HCT116 (cell line): ENCODE measurements at regions not wholly inside any gene's neighbourhood (a gene's known extent, or its start where the extent isn't known, plus 50 kb on each side); places are given as distances from the start of the nearest gene placed in this dataset.

ENCODE experiments used
- ATAC-seq: fragments of 200-7000 bp; cut with Tn5 transposase; 2 replicates; pipeline ENCODE4 v1.9.1; 2020; ENCODE audit warnings: mild to moderate bottlenecking, moderate library complexity
- BruUV-seq: library from RNA; stranded (reverse); fragments of 400-500 nt; replicated peaks from 2 replicates; lab custom pipeline; 2021; lab: Mats Ljungman, UMichigan
- CTCF ChIA-PET: fragments of 300-600 bp; sonication (Branson Sonifier 250); formaldehyde crosslinking; loops from one replicate; lab custom pipeline; 2021; ENCODE audit warnings: antibody characterized with exemption; lab: Charles Lee
- POLR2A ChIA-PET: fragments of 300-600, 350-600 bp; sonication (Branson Sonifier 250); formaldehyde crosslinking; loops from one replicate; lab custom pipeline; 2021; ENCODE audit warnings: antibody characterized with exemption; lab: Charles Lee
- RAD21 ChIA-PET, 2 experiments: fragments of 300-600 bp; sonication (Branson Sonifier 250); formaldehyde crosslinking; loops; one replicate each; lab custom pipeline; 2023; ENCODE audit warnings: low total read pairs in 2 of 2; ENCODE audit not compliant: uncharacterized antibody in 2 of 2, unreplicated experiment in 2 of 2, low non-redundant PET in 1 of 2; lab: Charles Lee
- DNase-seq: peaks from one replicate; pipeline ENCODE4 v3.0.0-alpha.2; 2010; ENCODE audit warnings: low read depth, low spot score
- H2AFZ ChIP-seq: fragments of 200-600 bp; shearing (Covaris generic), sonication (generic); 2 replicates; pipeline ENCODE4 v1.6.1; 2017; ENCODE audit warnings: low read depth, mixed run types, mixed read lengths, antibody characterized with exemption, low read length; ENCODE audit not compliant: poor library complexity, severe bottlenecking
- H3K27ac ChIP-seq: 2 replicates; pipeline ENCODE4 v1.5.1; 2012; ENCODE audit warnings: low read depth, low read length
- H3K27me3 ChIP-seq: fragments of 200-600 bp; sonication (generic); 2 replicates; pipeline ENCODE4 v1.6.1; 2016; ENCODE audit warnings: mixed run types, low read length, mixed read lengths; ENCODE audit not compliant: insufficient read depth
- H3K36me3 ChIP-seq, 2 experiments: fragments of 200-500 bp in 1 of 2; fragments of 200-600 bp in 1 of 2; sonication (Bioruptor generic) in 1 of 2; sonication (generic) in 1 of 2; 2 replicates each; pipeline versions ENCODE4 v1.5.1 to v1.6.1; 2014 to 2016; ENCODE audit warnings: low read length in 2 of 2, inconsistent platforms in 1 of 2, mixed read lengths in 1 of 2, mixed run types in 1 of 2; ENCODE audit not compliant: insufficient read depth in 2 of 2, control insufficient read depth in 1 of 2
- H3K4me1 ChIP-seq, 2 experiments: fragments of 200-600 bp in 1 of 2; sonication (generic) in 1 of 2; 2 replicates each; pipeline versions ENCODE4 v1.5.1 to v1.6.1; 2012 to 2017; ENCODE audit warnings: low read length in 2 of 2, inconsistent platforms in 1 of 2, mild to moderate bottlenecking in 1 of 2, mixed read lengths in 1 of 2, mixed run types in 1 of 2, moderate library complexity in 1 of 2; ENCODE audit not compliant: insufficient read depth in 2 of 2, control insufficient read depth in 1 of 2
- H3K4me2 ChIP-seq: fragments of 200-600 bp; sonication (generic); 2 replicates; pipeline ENCODE4 v1.6.1; 2017; ENCODE audit warnings: mixed run types, low read length, mixed read lengths
- H3K4me3 ChIP-seq, 2 experiments: fragments of 200-600 bp in 1 of 2; sonication (generic) in 1 of 2; replicated peaks in 1 of 2; 2 replicates each; pipeline ENCODE4 v1.5.1; 2011 to 2016; ENCODE audit warnings: low read length in 2 of 2, control low read depth in 1 of 2, low read depth in 1 of 2, mild to moderate bottlenecking in 1 of 2, mixed read lengths in 1 of 2, mixed run types in 1 of 2
- H3K79me2 ChIP-seq: fragments of 200-600 bp; sonication (generic); 2 replicates; pipeline ENCODE4 v1.6.1; 2017; ENCODE audit warnings: mild to moderate bottlenecking, mixed run types, low read length, moderate library complexity, mixed read lengths; ENCODE audit not compliant: insufficient read depth
- H3K9ac ChIP-seq: fragments of 200-600 bp; sonication (generic); 2 replicates; pipeline ENCODE4 v1.6.1; 2016; ENCODE audit warnings: low read length, mixed read lengths
- H3K9me2 ChIP-seq: fragments of 200-600 bp; sonication (generic), shearing (Covaris generic); 2 replicates; pipeline ENCODE4 v1.6.1; 2017; ENCODE audit warnings: mixed run types, mild to moderate bottlenecking, moderate library complexity; ENCODE audit not compliant: insufficient read depth
- H3K9me3 ChIP-seq, 2 experiments: fragments of 200-500 bp in 1 of 2; fragments of 200-600 bp in 1 of 2; sonication (Bioruptor generic) in 1 of 2; sonication (generic) in 1 of 2; 2 replicates each; pipeline ENCODE4 v1.6.1; 2014 to 2017; ENCODE audit warnings: low read length in 2 of 2, mixed read lengths in 2 of 2, inconsistent platforms in 1 of 2, low read depth in 1 of 2, mild to moderate bottlenecking in 1 of 2, mixed run types in 1 of 2, moderate library complexity in 1 of 2; ENCODE audit not compliant: control insufficient read depth in 1 of 2, insufficient read depth in 1 of 2
- H4K20me1 ChIP-seq: fragments of 200-600 bp; sonication (generic), shearing (Covaris generic); 2 replicates; pipeline ENCODE4 v1.6.1; 2017; ENCODE audit warnings: mixed run types, mild to moderate bottlenecking, moderate library complexity; ENCODE audit not compliant: insufficient read depth
- EGR1 ChIP-seq: IDR thresholded peaks from 2 replicates; pipeline ENCODE4 v1.6.1; 2012; ENCODE audit warnings: low read depth
- ELF1 ChIP-seq: IDR thresholded peaks from 2 replicates; pipeline ENCODE4 v1.6.1; 2012; ENCODE audit warnings: low read depth, borderline replicate concordance
- EZH2 ChIP-seq: fragments of 200-600 bp; sonication (generic); IDR thresholded peaks from 2 replicates; pipeline ENCODE4 v1.6.1; 2017; ENCODE audit warnings: antibody characterized with exemption, mixed run types
- EZH2phosphoT487 ChIP-seq: fragments of 200-600 bp; IDR thresholded peaks from 2 replicates; pipeline ENCODE4 v1.6.1; 2018; ENCODE audit warnings: antibody characterized with exemption, borderline replicate concordance
- JUND ChIP-seq: IDR thresholded peaks from 2 replicates; pipeline ENCODE4 v1.6.1; 2012
- POLR2A ChIP-seq: IDR thresholded peaks from 2 replicates; pipeline ENCODE4 v1.7.0; 2011; ENCODE audit warnings: borderline replicate concordance; ENCODE audit not compliant: insufficient read depth, insufficient read length; ENCODE audit errors: extremely low read depth
- SIN3A ChIP-seq: IDR thresholded peaks from 2 replicates; pipeline ENCODE4 v1.6.1; 2012; ENCODE audit warnings: low read depth
- SP1 ChIP-seq: IDR thresholded peaks from 2 replicates; pipeline ENCODE4 v1.6.1; 2012; ENCODE audit warnings: low read depth
- SRF ChIP-seq: IDR thresholded peaks from 2 replicates; pipeline ENCODE4 v1.6.1; 2012; ENCODE audit warnings: low read depth
- TCF7L2 ChIP-seq: IDR thresholded peaks from 2 replicates; pipeline ENCODE4 v1.7.0; 2011; ENCODE audit warnings: borderline replicate concordance, inconsistent platforms; ENCODE audit not compliant: insufficient read depth, insufficient read length; ENCODE audit errors: extremely low read depth
- ZFX ChIP-seq: fragments of 450-650 bp; IDR thresholded peaks from 2 replicates; pipeline ENCODE4 v1.6.1; 2017
- intact Hi-C: fragments of 100-400 bp; cut with micrococcal nuclease; formaldehyde crosslinking; loops from 2 replicates; pipeline ENCODE4 v1.10.0; 2022
- TF ChIP-seq, protein P1 (sequence below): IDR thresholded peaks from 2 replicates; pipeline ENCODE4 v1.6.1; 2012
- TF ChIP-seq, protein P2 (sequence below), 3 experiments: fragments of 200-600 bp in 1 of 3; sonication (generic) in 1 of 3; IDR thresholded peaks in 2 of 3; conservative IDR thresholded peaks in 1 of 3; 2 replicates each; pipeline ENCODE4 v1.5.1; 2012 to 2017; ENCODE audit warnings: low read depth in 2 of 3, low read length in 2 of 3, antibody characterized with exemption in 1 of 3, borderline replicate concordance in 1 of 3, control low read depth in 1 of 3, mild to moderate bottlenecking in 1 of 3, mixed read lengths in 1 of 3, mixed run types in 1 of 3, moderate library complexity in 1 of 3; ENCODE audit not compliant: insufficient read depth in 1 of 3
- TF ChIP-seq, protein P3 (sequence below): IDR thresholded peaks from 2 replicates; pipeline ENCODE4 v1.6.1; 2012
- TF ChIP-seq, protein P4 (sequence below): IDR thresholded peaks from 2 replicates; pipeline ENCODE4 v1.6.1; 2012; ENCODE audit warnings: low read depth

GRCh38 chr10:20672741-20673140 is 224.4 kb downstream of the NEBL start:
- Histone ChIP-seq H3K4me3 (no peak overlapping the region), H3K27me3 (no peaks in the 10 kb centered on the region), H3K9me2 (no peaks in the 10 kb centered on the region), H3K4me1 (no peaks in the 10 kb centered on the region), H4K20me1 (no peaks in the 10 kb centered on the region)
- RAD21 ChIA-PET: no interaction called here
- CTCF ChIA-PET: no interaction called here
- TF ChIP-seq ZFX (no peak), EZH2 (no peak), EGR1 (no peak), JUND (no peak), SIN3A (no peak), TCF7L2 (no peak), POLR2A (no peak), EZH2phosphoT487 (no peak), ELF1 (no peak), SRF (no peak), SP1 (no peak)
- TF ChIP-seq, protein P1, sequence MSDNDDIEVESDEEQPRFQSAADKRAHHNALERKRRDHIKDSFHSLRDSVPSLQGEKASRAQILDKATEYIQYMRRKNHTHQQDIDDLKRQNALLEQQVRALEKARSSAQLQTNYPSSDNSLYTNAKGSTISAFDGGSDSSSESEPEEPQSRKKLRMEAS: no peak
- TF ChIP-seq, protein P2, sequence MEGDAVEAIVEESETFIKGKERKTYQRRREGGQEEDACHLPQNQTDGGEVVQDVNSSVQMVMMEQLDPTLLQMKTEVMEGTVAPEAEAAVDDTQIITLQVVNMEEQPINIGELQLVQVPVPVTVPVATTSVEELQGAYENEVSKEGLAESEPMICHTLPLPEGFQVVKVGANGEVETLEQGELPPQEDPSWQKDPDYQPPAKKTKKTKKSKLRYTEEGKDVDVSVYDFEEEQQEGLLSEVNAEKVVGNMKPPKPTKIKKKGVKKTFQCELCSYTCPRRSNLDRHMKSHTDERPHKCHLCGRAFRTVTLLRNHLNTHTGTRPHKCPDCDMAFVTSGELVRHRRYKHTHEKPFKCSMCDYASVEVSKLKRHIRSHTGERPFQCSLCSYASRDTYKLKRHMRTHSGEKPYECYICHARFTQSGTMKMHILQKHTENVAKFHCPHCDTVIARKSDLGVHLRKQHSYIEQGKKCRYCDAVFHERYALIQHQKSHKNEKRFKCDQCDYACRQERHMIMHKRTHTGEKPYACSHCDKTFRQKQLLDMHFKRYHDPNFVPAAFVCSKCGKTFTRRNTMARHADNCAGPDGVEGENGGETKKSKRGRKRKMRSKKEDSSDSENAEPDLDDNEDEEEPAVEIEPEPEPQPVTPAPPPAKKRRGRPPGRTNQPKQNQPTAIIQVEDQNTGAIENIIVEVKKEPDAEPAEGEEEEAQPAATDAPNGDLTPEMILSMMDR (IDR thresholded peaks at IDR 0.05 in 2 of 3, conservative IDR thresholded peaks at IDR 0.05 in 1 of 3; ENCODE audit: borderline replicate concordance in 1 of 3, insufficient read depth in 1 of 3, low read depth in 2 of 3, low read length in 2 of 3): no peak
- TF ChIP-seq, protein P3, sequence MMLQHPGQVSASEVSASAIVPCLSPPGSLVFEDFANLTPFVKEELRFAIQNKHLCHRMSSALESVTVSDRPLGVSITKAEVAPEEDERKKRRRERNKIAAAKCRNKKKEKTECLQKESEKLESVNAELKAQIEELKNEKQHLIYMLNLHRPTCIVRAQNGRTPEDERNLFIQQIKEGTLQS: no peak
- TF ChIP-seq, protein P4, sequence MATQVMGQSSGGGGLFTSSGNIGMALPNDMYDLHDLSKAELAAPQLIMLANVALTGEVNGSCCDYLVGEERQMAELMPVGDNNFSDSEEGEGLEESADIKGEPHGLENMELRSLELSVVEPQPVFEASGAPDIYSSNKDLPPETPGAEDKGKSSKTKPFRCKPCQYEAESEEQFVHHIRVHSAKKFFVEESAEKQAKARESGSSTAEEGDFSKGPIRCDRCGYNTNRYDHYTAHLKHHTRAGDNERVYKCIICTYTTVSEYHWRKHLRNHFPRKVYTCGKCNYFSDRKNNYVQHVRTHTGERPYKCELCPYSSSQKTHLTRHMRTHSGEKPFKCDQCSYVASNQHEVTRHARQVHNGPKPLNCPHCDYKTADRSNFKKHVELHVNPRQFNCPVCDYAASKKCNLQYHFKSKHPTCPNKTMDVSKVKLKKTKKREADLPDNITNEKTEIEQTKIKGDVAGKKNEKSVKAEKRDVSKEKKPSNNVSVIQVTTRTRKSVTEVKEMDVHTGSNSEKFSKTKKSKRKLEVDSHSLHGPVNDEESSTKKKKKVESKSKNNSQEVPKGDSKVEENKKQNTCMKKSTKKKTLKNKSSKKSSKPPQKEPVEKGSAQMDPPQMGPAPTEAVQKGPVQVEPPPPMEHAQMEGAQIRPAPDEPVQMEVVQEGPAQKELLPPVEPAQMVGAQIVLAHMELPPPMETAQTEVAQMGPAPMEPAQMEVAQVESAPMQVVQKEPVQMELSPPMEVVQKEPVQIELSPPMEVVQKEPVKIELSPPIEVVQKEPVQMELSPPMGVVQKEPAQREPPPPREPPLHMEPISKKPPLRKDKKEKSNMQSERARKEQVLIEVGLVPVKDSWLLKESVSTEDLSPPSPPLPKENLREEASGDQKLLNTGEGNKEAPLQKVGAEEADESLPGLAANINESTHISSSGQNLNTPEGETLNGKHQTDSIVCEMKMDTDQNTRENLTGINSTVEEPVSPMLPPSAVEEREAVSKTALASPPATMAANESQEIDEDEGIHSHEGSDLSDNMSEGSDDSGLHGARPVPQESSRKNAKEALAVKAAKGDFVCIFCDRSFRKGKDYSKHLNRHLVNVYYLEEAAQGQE: no peak
- TF ChIP-seq, all 23 proteins: peak for 0
- no peak for DNase-seq
- Histone ChIP-seq H3K9ac (no peak overlapping the region), H3K79me2 (no peaks in the 10 kb centered on the region), H2AFZ (no peak overlapping the region), H3K4me2 (no peak overlapping the region), H3K36me3 (no peaks in the 10 kb centered on the region), H3K27ac (no peak overlapping the region), H3K9me3 (no peaks in the 10 kb centered on the region)
- intact Hi-C loops: no loop called here
- BruUV-seq: no TSS peak
- POLR2A ChIA-PET: no interaction called here
- ATAC-seq: no peak
